WTC11 (cell line): ENCODE measurements at regions not wholly inside any gene's neighbourhood (a gene's known extent, or its start where the extent isn't known, plus 50 kb on each side); places are given as distances from the start of the nearest gene placed in this dataset.

Experiments used
- ATAC-seq: fragments of 200-7000 bp; cut with Tn5 transposase; 2 replicates; pipeline ENCODE4 v1.10.0; 2021; ENCODE audit warnings: mild to moderate bottlenecking, moderate library complexity
- CTCF ChIA-PET: fragments of 300-600 bp; sonication (Branson Sonifier 250); formaldehyde crosslinking; loops from one replicate; lab custom pipeline; 2021; ENCODE audit warnings: antibody characterized with exemption; lab: Charles Lee
- POLR2A ChIA-PET: fragments of 350-600 bp; sonication (Branson Sonifier 250); formaldehyde crosslinking; loops from one replicate; lab custom pipeline; 2021; ENCODE audit warnings: antibody characterized with exemption; lab: Charles Lee
- DNase-seq: peaks from one replicate; pipeline ENCODE4 v3.0.0; 2021; ENCODE audit warnings: low spot score
- H3K27ac Mint-ChIP-seq: 2 replicates; pipeline ENCODE4 v1.8.0; 2021; ENCODE audit warnings: mixed read lengths
- H3K27me3 Mint-ChIP-seq: 2 replicates; pipeline ENCODE4 v1.8.0; 2021; ENCODE audit warnings: low read depth, mild to moderate bottlenecking, moderate library complexity, mixed read lengths
- H3K36me3 Mint-ChIP-seq: 2 replicates; pipeline ENCODE4 v1.8.0; 2021; ENCODE audit warnings: mixed read lengths
- H3K4me1 Mint-ChIP-seq: 2 replicates; pipeline ENCODE4 v1.8.0; 2022; ENCODE audit warnings: mixed read lengths
- H3K4me3 Mint-ChIP-seq: 2 replicates; pipeline ENCODE4 v1.8.0; 2021; ENCODE audit warnings: mild to moderate bottlenecking, moderate library complexity, mixed read lengths
- H3K9me3 Mint-ChIP-seq: 2 replicates; pipeline ENCODE4 v1.8.0; 2021; ENCODE audit warnings: mixed read lengths
- AR ChIP-seq: fragments of 250-450 bp; sonication (Bioruptor Pico); IDR thresholded peaks from 2 replicates; pipeline ENCODE4 v1.9.0; 2021; ENCODE audit warnings: mild to moderate bottlenecking
- ATF3 ChIP-seq: sonication (generic); formaldehyde crosslinking; conservative IDR thresholded peaks from 2 replicates; pipeline ENCODE4 v1.8.1; 2022; ENCODE audit warnings: mild to moderate bottlenecking, missing genetic modification reagents
- GRHL2 ChIP-seq: fragments of 250-450 bp; sonication (Bioruptor Pico); IDR thresholded peaks from 2 replicates; pipeline ENCODE4 v1.8.0; 2022; ENCODE audit warnings: mild to moderate bottlenecking, moderate library complexity; ENCODE audit not compliant: insufficient replicate concordance, severe bottlenecking
- IRF2 ChIP-seq: sonication (generic); formaldehyde crosslinking; IDR thresholded peaks from 2 replicates; pipeline ENCODE4 v1.8.0; 2022; ENCODE audit warnings: low read depth, missing genetic modification reagents, borderline replicate concordance
- JAZF1 ChIP-seq: fragments of 250-450 bp; sonication (Bioruptor Pico); IDR thresholded peaks from 2 replicates; pipeline ENCODE4 v1.9.0; 2021; ENCODE audit warnings: moderate library complexity, mild to moderate bottlenecking, inconsistent platforms
- MXD4 ChIP-seq: fragments of 250-450 bp; sonication (Bioruptor Pico); IDR thresholded peaks from 2 replicates; pipeline ENCODE4 v1.8.0; 2021; ENCODE audit warnings: mild to moderate bottlenecking, moderate library complexity, borderline replicate concordance
- NFATC4 ChIP-seq: fragments of 250-450 bp; sonication (Bioruptor Pico); IDR thresholded peaks from 2 replicates; pipeline ENCODE4 v1.9.0; 2021; ENCODE audit warnings: mild to moderate bottlenecking
- NR2C2 ChIP-seq: sonication (generic); formaldehyde crosslinking; IDR thresholded peaks from 2 replicates; pipeline ENCODE4 v1.8.0; 2022; ENCODE audit warnings: mild to moderate bottlenecking, missing genetic modification reagents
- RELA ChIP-seq: sonication (generic); formaldehyde crosslinking; IDR thresholded peaks from 2 replicates; pipeline ENCODE4 v1.8.1; 2022; ENCODE audit warnings: missing genetic modification reagents, mild to moderate bottlenecking, borderline replicate concordance
- USF1 ChIP-seq: sonication (generic); formaldehyde crosslinking; IDR thresholded peaks from 2 replicates; pipeline ENCODE4 v1.8.0; 2022; ENCODE audit warnings: mild to moderate bottlenecking, missing genetic modification reagents
- ZNF138 ChIP-seq: sonication (generic); formaldehyde crosslinking; conservative IDR thresholded peaks from 2 replicates; pipeline ENCODE4 v1.8.1; 2022; ENCODE audit warnings: mild to moderate bottlenecking, moderate library complexity, missing genetic modification reagents
- ZNF263 ChIP-seq: sonication (generic); formaldehyde crosslinking; IDR thresholded peaks from 2 replicates; pipeline ENCODE4 v1.8.1; 2022; ENCODE audit warnings: low read depth, mild to moderate bottlenecking, moderate library complexity, missing genetic modification reagents
- ZNF396 ChIP-seq: fragments of 250-450 bp; sonication (Bioruptor Pico); IDR thresholded peaks from 2 replicates; pipeline ENCODE4 v1.8.0; 2021; ENCODE audit warnings: mild to moderate bottlenecking, moderate library complexity, borderline replicate concordance
- ZNF512 ChIP-seq: sonication (generic); formaldehyde crosslinking; IDR thresholded peaks from 2 replicates; pipeline ENCODE4 v1.8.1; 2022; ENCODE audit warnings: missing genetic modification reagents, borderline replicate concordance
- ZNF671 ChIP-seq: fragments of 250-450 bp; sonication (Bioruptor Pico); IDR thresholded peaks from 2 replicates; pipeline ENCODE4 v1.8.0; 2021; ENCODE audit warnings: mild to moderate bottlenecking
- TF ChIP-seq, protein P1 (sequence below): sonication (generic); formaldehyde crosslinking; IDR thresholded peaks from 2 replicates; pipeline ENCODE4 v1.8.0; 2023; ENCODE audit warnings: missing genetic modification reagents
- TF ChIP-seq, protein P2 (sequence below): sonication (generic); formaldehyde crosslinking; IDR thresholded peaks from 2 replicates; pipeline ENCODE4 v1.8.1; 2022; ENCODE audit warnings: mild to moderate bottlenecking, missing genetic modification reagents, moderate library complexity, borderline replicate concordance
- TF ChIP-seq, protein P3 (sequence below): sonication (generic); formaldehyde crosslinking; IDR thresholded peaks from 2 replicates; pipeline ENCODE4 v1.8.1; 2023; ENCODE audit warnings: mild to moderate bottlenecking, missing genetic modification reagents, moderate library complexity
- TF ChIP-seq, protein P4 (sequence below): sonication (generic); formaldehyde crosslinking; IDR thresholded peaks from 2 replicates; pipeline ENCODE4 v1.8.0; 2023; ENCODE audit warnings: missing genetic modification reagents, mild to moderate bottlenecking, borderline replicate concordance
- TF ChIP-seq, protein P5 (sequence below): sonication (generic); formaldehyde crosslinking; IDR thresholded peaks from 2 replicates; pipeline ENCODE4 v1.8.1; 2022; ENCODE audit warnings: low read depth, missing genetic modification reagents, borderline replicate concordance

- POLR2A ChIA-PET: no interaction called here
- no peak overlapping the region for H3K4me3 Mint-ChIP-seq
- H3K36me3 Mint-ChIP-seq: no peaks in the 10 kb centered on the region
- peaks cover 27% of the 10 kb centered on the region for H3K4me1 Mint-ChIP-seq
- no peak overlapping the region for H3K27ac Mint-ChIP-seq
- CTCF ChIA-PET: interaction anchor here (0.7 to 8.3 kb wide), 8 partner anchors 11 to 216 kb away, joined by 3 to 74 read pairs (median 6); partner anchors contain the start of gene ANKRD34C
- no peak for ATAC-seq
- TF ChIP-seq USF1 (CRISPR knock-in tag) (no peak), ZNF396 (CRISPR knock-in tag) (no peak), ZNF138 (no peak), AR (no peak), ATF3 (CRISPR knock-in tag) (no peak), IRF2 (CRISPR knock-in tag) (no peak)
- TF ChIP-seq, protein P1, sequence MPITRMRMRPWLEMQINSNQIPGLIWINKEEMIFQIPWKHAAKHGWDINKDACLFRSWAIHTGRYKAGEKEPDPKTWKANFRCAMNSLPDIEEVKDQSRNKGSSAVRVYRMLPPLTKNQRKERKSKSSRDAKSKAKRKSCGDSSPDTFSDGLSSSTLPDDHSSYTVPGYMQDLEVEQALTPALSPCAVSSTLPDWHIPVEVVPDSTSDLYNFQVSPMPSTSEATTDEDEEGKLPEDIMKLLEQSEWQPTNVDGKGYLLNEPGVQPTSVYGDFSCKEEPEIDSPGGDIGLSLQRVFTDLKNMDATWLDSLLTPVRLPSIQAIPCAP (CRISPR knock-in tag): no peak
- TF ChIP-seq, protein P2, sequence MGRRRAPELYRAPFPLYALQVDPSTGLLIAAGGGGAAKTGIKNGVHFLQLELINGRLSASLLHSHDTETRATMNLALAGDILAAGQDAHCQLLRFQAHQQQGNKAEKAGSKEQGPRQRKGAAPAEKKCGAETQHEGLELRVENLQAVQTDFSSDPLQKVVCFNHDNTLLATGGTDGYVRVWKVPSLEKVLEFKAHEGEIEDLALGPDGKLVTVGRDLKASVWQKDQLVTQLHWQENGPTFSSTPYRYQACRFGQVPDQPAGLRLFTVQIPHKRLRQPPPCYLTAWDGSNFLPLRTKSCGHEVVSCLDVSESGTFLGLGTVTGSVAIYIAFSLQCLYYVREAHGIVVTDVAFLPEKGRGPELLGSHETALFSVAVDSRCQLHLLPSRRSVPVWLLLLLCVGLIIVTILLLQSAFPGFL: no peak
- TF ChIP-seq, protein P3, sequence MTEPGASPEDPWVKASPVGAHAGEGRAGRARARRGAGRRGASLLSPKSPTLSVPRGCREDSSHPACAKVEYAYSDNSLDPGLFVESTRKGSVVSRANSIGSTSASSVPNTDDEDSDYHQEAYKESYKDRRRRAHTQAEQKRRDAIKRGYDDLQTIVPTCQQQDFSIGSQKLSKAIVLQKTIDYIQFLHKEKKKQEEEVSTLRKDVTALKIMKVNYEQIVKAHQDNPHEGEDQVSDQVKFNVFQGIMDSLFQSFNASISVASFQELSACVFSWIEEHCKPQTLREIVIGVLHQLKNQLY: no peak
- TF ChIP-seq, protein P4, sequence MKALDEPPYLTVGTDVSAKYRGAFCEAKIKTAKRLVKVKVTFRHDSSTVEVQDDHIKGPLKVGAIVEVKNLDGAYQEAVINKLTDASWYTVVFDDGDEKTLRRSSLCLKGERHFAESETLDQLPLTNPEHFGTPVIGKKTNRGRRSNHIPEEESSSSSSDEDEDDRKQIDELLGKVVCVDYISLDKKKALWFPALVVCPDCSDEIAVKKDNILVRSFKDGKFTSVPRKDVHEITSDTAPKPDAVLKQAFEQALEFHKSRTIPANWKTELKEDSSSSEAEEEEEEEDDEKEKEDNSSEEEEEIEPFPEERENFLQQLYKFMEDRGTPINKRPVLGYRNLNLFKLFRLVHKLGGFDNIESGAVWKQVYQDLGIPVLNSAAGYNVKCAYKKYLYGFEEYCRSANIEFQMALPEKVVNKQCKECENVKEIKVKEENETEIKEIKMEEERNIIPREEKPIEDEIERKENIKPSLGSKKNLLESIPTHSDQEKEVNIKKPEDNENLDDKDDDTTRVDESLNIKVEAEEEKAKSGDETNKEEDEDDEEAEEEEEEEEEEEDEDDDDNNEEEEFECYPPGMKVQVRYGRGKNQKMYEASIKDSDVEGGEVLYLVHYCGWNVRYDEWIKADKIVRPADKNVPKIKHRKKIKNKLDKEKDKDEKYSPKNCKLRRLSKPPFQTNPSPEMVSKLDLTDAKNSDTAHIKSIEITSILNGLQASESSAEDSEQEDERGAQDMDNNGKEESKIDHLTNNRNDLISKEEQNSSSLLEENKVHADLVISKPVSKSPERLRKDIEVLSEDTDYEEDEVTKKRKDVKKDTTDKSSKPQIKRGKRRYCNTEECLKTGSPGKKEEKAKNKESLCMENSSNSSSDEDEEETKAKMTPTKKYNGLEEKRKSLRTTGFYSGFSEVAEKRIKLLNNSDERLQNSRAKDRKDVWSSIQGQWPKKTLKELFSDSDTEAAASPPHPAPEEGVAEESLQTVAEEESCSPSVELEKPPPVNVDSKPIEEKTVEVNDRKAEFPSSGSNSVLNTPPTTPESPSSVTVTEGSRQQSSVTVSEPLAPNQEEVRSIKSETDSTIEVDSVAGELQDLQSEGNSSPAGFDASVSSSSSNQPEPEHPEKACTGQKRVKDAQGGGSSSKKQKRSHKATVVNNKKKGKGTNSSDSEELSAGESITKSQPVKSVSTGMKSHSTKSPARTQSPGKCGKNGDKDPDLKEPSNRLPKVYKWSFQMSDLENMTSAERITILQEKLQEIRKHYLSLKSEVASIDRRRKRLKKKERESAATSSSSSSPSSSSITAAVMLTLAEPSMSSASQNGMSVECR (CRISPR knock-in tag): no peak
- peaks cover 2% of the 10 kb centered on the region for H3K27me3 Mint-ChIP-seq
- no peaks in the 10 kb centered on the region for H3K9me3 Mint-ChIP-seq
- DNase-seq: no peak
These were observed 87.3 kb upstream of the ANKRD34C start for GRCh38 chr15:79195239-79195638.

DNA sequence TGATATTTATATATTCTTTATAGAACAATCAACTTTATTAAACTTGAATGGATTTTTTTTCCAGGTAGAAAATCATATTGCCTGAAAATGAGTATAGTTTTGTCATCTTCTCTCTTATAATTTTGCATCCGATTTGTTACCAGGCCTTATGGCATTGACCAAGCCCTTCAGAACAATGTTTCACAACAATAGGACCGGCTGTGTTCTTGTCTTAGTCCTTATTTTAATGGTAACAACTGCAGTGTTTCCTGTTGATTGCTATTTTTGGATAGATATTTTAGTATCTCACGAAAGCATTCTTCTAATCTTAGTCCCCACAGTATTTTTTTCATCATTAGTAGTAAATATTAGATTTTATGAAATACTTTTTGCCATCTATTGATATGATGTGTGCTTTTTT is 88.1 kb upstream of the ANKRD34C start:
- H3K9me3 Mint-ChIP-seq: no peaks in the 10 kb centered on the region
- ATAC-seq (no peak), DNase-seq (no peak)
- H3K27ac Mint-ChIP-seq: no peak overlapping the region
- H3K27me3 Mint-ChIP-seq: peaks cover 2% of the 10 kb centered on the region
- no peak overlapping the region for H3K4me3 Mint-ChIP-seq
- peaks cover 30% of the 10 kb centered on the region for H3K4me1 Mint-ChIP-seq
- no peaks in the 10 kb centered on the region for H3K36me3 Mint-ChIP-seq
- POLR2A ChIA-PET: no interaction called here
- CTCF ChIA-PET: interaction anchor here (1.2 to 8.3 kb wide), 4 partner anchors 10 to 167 kb away, joined by 3 to 74 read pairs (median 32); no protein-coding TSS in a partner anchor
- no peak for TF ChIP-seq ZNF263 (CRISPR knock-in tag)
- no peak for TF ChIP-seq ZNF512 (CRISPR knock-in tag)
- no peak for TF ChIP-seq NFATC4 (CRISPR knock-in tag)
- no peak for TF ChIP-seq ZNF671 (CRISPR knock-in tag)
- TF ChIP-seq GRHL2 (CRISPR knock-in tag): no peak
- TF ChIP-seq, protein P5, sequence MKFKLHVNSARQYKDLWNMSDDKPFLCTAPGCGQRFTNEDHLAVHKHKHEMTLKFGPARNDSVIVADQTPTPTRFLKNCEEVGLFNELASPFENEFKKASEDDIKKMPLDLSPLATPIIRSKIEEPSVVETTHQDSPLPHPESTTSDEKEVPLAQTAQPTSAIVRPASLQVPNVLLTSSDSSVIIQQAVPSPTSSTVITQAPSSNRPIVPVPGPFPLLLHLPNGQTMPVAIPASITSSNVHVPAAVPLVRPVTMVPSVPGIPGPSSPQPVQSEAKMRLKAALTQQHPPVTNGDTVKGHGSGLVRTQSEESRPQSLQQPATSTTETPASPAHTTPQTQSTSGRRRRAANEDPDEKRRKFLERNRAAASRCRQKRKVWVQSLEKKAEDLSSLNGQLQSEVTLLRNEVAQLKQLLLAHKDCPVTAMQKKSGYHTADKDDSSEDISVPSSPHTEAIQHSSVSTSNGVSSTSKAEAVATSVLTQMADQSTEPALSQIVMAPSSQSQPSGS: no peak
- no peak for TF ChIP-seq NR2C2 (CRISPR knock-in tag)
- TF ChIP-seq, protein P3: no peak
- TF ChIP-seq MXD4 (CRISPR knock-in tag): no peak
- no peak for TF ChIP-seq RELA (CRISPR knock-in tag)
- TF ChIP-seq JAZF1 (CRISPR knock-in tag): no peak
